Fibroblast of gingiva (primary cell): ENCODE measurements at regions not wholly inside any gene's neighbourhood (a gene's known extent, or its start where the extent isn't known, plus 50 kb on each side); places are given as distances from the start of the nearest gene placed in this dataset.

Experiments used
- DNase-seq: peaks from one replicate; pipeline ENCODE4 v3.0.0-alpha.2; 2011; ENCODE audit warnings: low read depth

DNA sequence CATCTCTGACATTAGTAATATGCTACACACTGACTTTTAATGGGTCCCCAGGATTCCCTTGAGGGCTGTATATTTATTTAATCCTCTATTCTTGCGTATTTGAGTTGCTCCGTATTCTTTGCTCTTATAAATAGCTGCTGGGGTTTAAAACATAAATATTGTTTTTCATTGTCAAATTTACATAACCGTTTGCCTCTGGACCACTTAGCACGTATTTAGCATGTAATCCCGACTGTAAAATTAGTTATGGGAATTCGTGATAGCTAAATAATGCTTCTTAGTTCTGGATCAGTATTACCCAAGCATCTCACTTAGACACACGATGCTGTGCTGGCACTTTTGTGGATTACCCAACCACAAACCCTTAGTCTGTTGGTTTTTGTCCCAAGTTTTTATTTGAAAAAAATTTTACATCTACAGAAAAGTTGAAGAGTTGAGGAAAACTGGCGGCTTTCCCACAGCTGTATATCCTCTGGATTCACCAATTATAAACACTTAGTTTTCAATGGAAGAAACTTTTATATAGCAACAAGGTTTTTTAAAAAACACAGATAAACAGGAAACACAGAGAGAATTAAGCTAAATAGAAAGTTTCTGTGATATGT is 296.8 kb upstream of the TPM1 start:
- peak; percentile 51 for DNase-seq

GRCh38 chr15:62748196-62748595 is 294.4 kb upstream of the TPM1 start:
- no peak for DNase-seq

DNA sequence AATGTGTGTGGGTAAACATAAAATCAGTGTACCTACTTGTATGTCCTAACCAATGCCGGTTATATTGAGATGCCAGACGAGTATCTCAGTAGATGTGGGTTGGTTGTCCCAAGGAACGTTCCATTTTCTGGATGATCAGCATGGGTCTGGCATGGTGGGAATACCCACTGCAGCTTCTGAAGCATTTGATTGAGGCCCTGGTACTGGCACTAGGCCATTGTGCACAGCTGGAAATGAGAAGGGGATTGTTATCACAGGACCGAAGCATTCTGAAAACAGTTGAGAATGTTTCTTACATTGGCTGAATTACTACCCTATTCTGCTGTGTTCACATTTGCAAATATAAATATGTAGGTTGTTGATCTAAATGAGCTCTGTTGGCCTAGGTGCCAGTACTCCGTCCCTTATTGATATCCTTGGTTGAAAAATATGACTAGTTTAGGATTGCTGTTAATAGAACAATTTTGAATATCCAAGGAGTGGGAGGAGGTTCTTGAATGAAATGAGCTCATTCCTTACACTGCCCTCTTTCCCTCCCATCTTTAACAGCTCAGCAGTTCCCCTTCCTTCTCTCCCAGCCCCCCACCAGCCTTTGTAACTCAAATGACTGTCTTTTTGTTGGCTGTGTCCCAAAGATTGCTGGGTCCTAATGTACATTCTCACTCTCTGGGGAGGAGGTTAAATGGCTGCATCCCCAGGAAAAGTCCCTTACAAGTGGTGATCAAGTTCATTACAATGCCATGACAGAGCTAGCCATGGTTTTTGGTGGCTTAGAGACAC is 293.3 kb upstream of the TPM1 start:
- no peak for DNase-seq

DNA sequence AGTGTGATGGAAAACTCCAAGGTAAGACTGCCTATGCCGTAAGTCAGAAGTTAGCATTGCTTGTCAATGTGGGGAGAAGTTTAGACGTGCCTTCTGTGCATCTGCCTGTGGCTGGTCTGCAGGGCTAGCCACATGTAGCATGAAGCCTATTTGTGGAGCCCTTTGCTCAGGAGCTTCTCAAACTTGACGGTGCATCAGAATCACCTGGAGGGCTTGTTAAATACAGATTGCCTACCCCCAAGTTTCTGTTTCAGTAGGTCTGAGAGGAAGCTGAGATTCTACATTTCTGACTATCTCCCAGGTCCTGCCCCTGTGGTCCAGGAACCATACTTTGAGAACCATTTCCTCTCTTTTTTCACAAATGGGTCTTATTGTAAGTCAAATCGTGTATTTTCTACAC is 292.1 kb upstream of the TPM1 start:
- DNase-seq, result no peak

GRCh38 chr15:62752657-62753517 is 289.7 kb upstream of the TPM1 start:
- DNase-seq, result peak; percentile 45

- no peak for DNase-seq
These were observed 288.9 kb upstream of the TPM1 start for GRCh38 chr15:62753518-62754221.

DNA sequence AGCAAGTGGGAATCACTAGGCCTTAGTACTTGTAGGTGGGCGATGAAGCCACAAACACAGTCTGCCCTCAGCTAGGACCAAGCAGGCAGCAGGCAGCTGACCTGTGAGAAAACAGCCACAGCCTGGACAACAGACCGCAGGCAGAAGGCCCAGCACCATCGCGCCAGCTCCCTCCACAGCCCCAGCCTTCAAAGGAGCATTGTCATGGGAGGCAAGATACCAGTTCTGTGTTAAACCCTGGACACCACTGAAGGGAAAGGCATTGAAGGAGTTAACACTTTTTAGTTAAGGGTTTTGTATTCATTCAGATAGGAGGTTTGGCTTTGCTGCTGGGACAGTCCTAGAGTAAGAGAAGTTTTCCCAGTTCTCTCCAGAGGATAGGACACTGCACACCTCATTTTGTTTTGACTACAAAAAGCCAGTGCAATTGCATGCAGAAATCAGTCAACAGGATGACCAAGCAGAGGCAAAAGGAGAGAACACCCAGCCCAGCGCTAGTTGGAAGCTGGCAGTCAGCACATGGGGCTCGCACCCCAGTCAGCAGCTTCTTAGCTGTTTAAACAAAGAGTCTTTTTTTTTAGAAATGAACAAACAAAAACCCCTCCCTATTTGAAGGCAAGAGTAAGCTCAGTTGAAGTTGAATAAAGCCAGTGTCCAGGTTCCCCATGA is 286.1 kb upstream of the TPM1 start:
- no peak for DNase-seq

GRCh38 chr15:62756995-62757360 is 285.6 kb upstream of the TPM1 start:
- no peak for DNase-seq

DNA sequence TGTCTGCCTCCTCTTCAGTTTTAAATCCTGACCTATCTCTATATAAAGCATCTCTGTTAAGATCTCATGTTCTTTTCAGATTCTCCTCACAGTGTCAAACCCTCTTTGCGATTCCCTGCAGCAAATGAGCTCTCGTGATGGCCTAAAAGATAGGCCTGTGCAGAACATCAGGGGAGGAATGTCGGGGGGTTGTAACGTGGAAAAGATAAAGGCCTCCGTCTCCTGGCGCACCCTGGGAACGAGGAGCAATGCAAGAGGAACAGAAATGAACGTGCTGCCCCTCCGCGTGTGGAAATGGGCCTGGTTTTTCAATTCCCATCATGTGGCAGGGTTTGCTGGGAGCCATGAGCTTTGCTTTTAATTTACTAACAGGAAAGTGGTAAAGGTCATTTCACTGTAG is 285.0 kb upstream of the TPM1 start:
- DNase-seq, result no peak

GRCh38 chr15:62758126-62758951 is 284.2 kb upstream of the TPM1 start:
- DNase-seq, result peak; percentile 89

GRCh38 chr15:62758952-62759349 is 283.6 kb upstream of the TPM1 start:
- DNase-seq, result no peak

- no peak for DNase-seq
These were observed 282.0 kb upstream of the TPM1 start for GRCh38 chr15:62760538-62760937.

- DNase-seq, result no peak
These were observed 276.6 kb upstream of the TPM1 start for GRCh38 chr15:62765916-62766315.

GRCh38 chr15:62766599-62766998 is 275.9 kb upstream of the TPM1 start:
- DNase-seq, result no peak

- DNase-seq, result no peak
These were observed 272.9 kb upstream of the TPM1 start for GRCh38 chr15:62769604-62770003.

- DNase-seq, result no peak
These were observed 272.4 kb upstream of the TPM1 start for GRCh38 chr15:62770111-62770660.

DNA sequence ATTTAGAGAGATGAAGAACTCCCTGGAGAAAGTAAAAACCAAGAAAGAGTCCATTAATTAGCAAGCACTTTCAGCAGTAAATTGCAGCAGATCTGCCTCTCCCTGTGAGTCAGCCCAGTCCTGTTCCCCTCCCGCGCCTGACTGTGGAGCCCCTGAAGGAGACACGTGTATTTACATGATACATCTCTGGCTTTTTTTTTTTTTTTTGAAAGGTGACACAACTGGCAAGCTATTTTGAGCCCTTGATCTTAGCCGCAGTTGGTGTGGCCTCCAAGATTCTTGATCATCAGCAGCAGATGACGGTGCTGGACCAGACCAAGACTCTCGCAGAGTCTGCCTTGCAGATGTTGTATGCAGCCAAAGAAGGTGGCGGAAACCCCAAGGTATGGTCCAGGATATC is 271.8 kb upstream of the TPM1 start:
- no peak for DNase-seq

- DNase-seq, result no peak
These were observed 271.3 kb upstream of the TPM1 start for GRCh38 chr15:62771234-62771633.

DNA sequence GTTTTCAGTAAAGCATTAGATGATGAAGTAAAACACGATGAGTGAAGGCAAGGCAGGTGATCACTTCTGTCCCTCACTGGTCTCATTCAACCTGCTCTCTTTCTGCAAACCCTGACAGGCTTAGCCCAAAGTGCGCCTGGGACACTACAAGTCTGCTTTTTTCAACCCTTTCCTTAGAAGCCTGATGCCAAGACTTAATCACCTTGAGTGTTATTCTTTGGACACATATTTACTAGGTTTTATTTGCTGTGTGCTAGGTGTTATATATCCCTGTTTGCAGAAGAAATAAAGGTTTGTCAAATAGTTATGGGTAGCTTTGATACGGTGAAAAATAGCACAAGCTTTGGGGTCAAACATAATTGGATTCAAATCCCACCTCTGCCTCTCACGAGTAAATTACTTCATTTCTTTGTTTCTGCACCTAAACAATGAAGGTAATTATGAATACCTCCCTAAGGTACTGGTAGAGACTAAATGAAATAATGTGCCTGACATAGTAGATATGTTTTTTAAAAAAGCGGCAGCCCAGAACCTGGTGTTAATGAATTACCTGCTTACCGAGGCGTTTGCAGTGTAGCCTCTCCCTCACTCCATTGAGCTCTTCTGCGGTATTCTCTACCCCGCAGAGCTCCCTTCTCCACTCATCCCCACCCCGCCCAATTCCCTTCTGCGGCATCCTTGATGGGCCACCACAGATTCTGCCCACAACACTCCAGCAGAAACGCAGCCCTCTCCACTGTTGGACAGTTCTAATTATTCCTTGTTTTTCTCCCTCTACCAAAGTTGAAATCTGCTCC is 269.0 kb upstream of the TPM1 start:
- no peak for DNase-seq

- no peak for DNase-seq
These were observed 266.6 kb upstream of the TPM1 start for GRCh38 chr15:62775932-62776331.
